IMR-90 (cell line): ENCODE measurements at regions not wholly inside any gene's neighbourhood (a gene's known extent, or its start where the extent isn't known, plus 50 kb on each side); places are given as distances from the start of the nearest gene placed in this dataset.
A peak's percentile ranks its signal among the peaks of the same experiment; 100 is the strongest.

Experiments used
- ATAC-seq: fragments of 200-7000 bp; cut with Tn5 transposase; 2 replicates; pipeline ENCODE4 v1.9.1; 2020; ENCODE audit warnings: low read depth, mild to moderate bottlenecking, moderate library complexity
- BruUV-seq: library from RNA; stranded (reverse); fragments of 400-500 nt; replicated peaks from 2 replicates; lab custom pipeline; 2021; lab: Mats Ljungman, UMichigan
- CTCF ChIA-PET: fragments of 300-600 bp; formaldehyde crosslinking; extraction: SDS; loops from one replicate; lab custom pipeline; 2021; ENCODE audit warnings: antibody characterized with exemption; lab: Yijun Ruan, JAX
- POLR2A ChIA-PET: fragments of 300-600 bp; sonication (Branson Sonifier 250); formaldehyde crosslinking; loops from one replicate; lab custom pipeline; 2022; ENCODE audit warnings: antibody characterized with exemption; ENCODE audit not compliant: unreplicated experiment; lab: Charles Lee
- DNase-seq: peaks from one replicate; pipeline ENCODE4 v3.0.0; 2013
- H2AFZ ChIP-seq: replicated peaks from 2 replicates; pipeline ENCODE3; 2013; ENCODE audit warnings: low read length, mild to moderate bottlenecking; ENCODE audit not compliant: poor library complexity
- H2AK5ac ChIP-seq: 2 replicates; pipeline ENCODE4 v1.6.1; 2013; ENCODE audit warnings: low read depth, low read length, inconsistent platforms
- H2AK9ac ChIP-seq: replicated peaks from 2 replicates; pipeline ENCODE3; 2013; ENCODE audit warnings: mild to moderate bottlenecking, low read depth, low read length, moderate library complexity; ENCODE audit not compliant: poor library complexity
- H2BK120ac ChIP-seq: 2 replicates; pipeline ENCODE4 v1.6.1; 2013; ENCODE audit warnings: low read depth, low read length, inconsistent platforms
- H2BK15ac ChIP-seq: 3 replicates; pipeline ENCODE4 v1.6.1; 2013; ENCODE audit warnings: low read depth, low read length, inconsistent platforms
- H2BK20ac ChIP-seq: 2 replicates; pipeline ENCODE4 v1.6.1; 2013; ENCODE audit warnings: low read depth, mild to moderate bottlenecking, inconsistent platforms, low read length, moderate library complexity
- H2BK5ac ChIP-seq: 2 replicates; pipeline ENCODE4 v1.6.1; 2013; ENCODE audit warnings: mild to moderate bottlenecking, low read depth, low read length, inconsistent platforms; ENCODE audit not compliant: poor library complexity, severe bottlenecking
- H3K14ac ChIP-seq: replicated peaks from 2 replicates; pipeline ENCODE4 v1.6.1; 2013; ENCODE audit warnings: low read depth, low read length, inconsistent platforms
- H3K18ac ChIP-seq: 2 replicates; pipeline ENCODE4 v1.6.1; 2013; ENCODE audit warnings: low read depth, low read length, control low read depth
- H3K23ac ChIP-seq: 2 replicates; pipeline ENCODE4 v1.6.1; 2013; ENCODE audit warnings: low read depth, low read length, inconsistent platforms
- H3K27ac ChIP-seq: 2 replicates; pipeline ENCODE4 v1.5.1; 2013; ENCODE audit warnings: mild to moderate bottlenecking, control low read depth, low read length; ENCODE audit not compliant: insufficient read depth
- H3K27me3 ChIP-seq: 2 replicates; pipeline ENCODE4 v1.6.1; 2013; ENCODE audit warnings: low read length; ENCODE audit not compliant: control insufficient read depth, insufficient read depth
- H3K36me3 ChIP-seq: 2 replicates; pipeline ENCODE4 v1.6.1; 2013; ENCODE audit warnings: low read length, mixed read lengths; ENCODE audit not compliant: control insufficient read depth, insufficient read depth
- H3K4ac ChIP-seq: 2 replicates; pipeline ENCODE4 v1.6.1; 2013; ENCODE audit warnings: low read depth, low read length, inconsistent platforms
- H3K4me1 ChIP-seq: 2 replicates; pipeline ENCODE4 v1.6.1; 2013; ENCODE audit warnings: low read length, mixed read lengths; ENCODE audit not compliant: control insufficient read depth, insufficient read depth
- H3K4me2 ChIP-seq: 2 replicates; pipeline ENCODE4 v1.6.1; 2013; ENCODE audit warnings: low read depth, mild to moderate bottlenecking, control low read depth, low read length, moderate library complexity
- H3K4me3 ChIP-seq: 2 replicates; pipeline ENCODE4 v1.5.1; 2013; ENCODE audit warnings: low read depth, mild to moderate bottlenecking, control low read depth, low read length, moderate library complexity; ENCODE audit not compliant: insufficient read depth
- H3K56ac ChIP-seq: 2 replicates; pipeline ENCODE4 v1.6.1; 2013; ENCODE audit warnings: low read length, inconsistent platforms; ENCODE audit not compliant: insufficient read depth; ENCODE audit errors: extremely low read depth
- H3K79me1 ChIP-seq, 2 experiments: 2 replicates each; pipeline ENCODE4 v1.6.1; 2013; ENCODE audit warnings: low read length in 2 of 2, inconsistent platforms in 1 of 2, low read depth in 1 of 2
- H3K9ac ChIP-seq: 2 replicates; pipeline ENCODE4 v1.6.1; 2013; ENCODE audit warnings: low read depth, low read length, control low read depth
- H3K9me1 ChIP-seq: 2 replicates; pipeline ENCODE4 v1.6.1; 2013; ENCODE audit warnings: low read length, inconsistent platforms; ENCODE audit not compliant: insufficient read depth
- H3K9me3 ChIP-seq: 2 replicates; pipeline ENCODE4 v1.6.1; 2013; ENCODE audit warnings: low read length; ENCODE audit not compliant: control insufficient read depth, insufficient read depth
- H4K20me1 ChIP-seq: 2 replicates; pipeline ENCODE4 v1.6.1; 2013; ENCODE audit warnings: low read length, inconsistent platforms; ENCODE audit not compliant: insufficient read depth
- H4K5ac ChIP-seq: 2 replicates; pipeline ENCODE4 v1.6.1; 2013; ENCODE audit warnings: mild to moderate bottlenecking, low read depth, low read length, control low read depth
- H4K8ac ChIP-seq, 2 experiments: 2 replicates each; pipeline ENCODE4 v1.6.1; 2013; ENCODE audit warnings: low read depth in 2 of 2, low read length in 2 of 2, control low read depth in 1 of 2, inconsistent platforms in 1 of 2
- H4K91ac ChIP-seq: 2 replicates; pipeline ENCODE4 v1.6.1; 2013; ENCODE audit warnings: low read depth, low read length, inconsistent platforms; ENCODE audit not compliant: insufficient read depth
- CHD1 ChIP-seq: IDR thresholded peaks from 2 replicates; pipeline ENCODE4 v1.6.1; 2012; ENCODE audit warnings: low read depth, low read length, improper control_type of control experiment
- ELK1 ChIP-seq: fragments of 150-350 bp; IDR thresholded peaks from 2 replicates; pipeline ENCODE4 v1.6.1; 2016; ENCODE audit warnings: low read depth, mild to moderate bottlenecking, low read length, moderate library complexity, borderline replicate concordance
- MAFK ChIP-seq: IDR thresholded peaks from 2 replicates; pipeline ENCODE4 v1.6.1; 2012; ENCODE audit warnings: low read depth, low read length, improper control_type of control experiment
- POLR2A ChIP-seq: IDR thresholded peaks from 2 replicates; pipeline ENCODE4 v1.6.1; 2012; ENCODE audit warnings: mild to moderate bottlenecking, low read depth, low read length
- RAD21 ChIP-seq: IDR thresholded peaks from 2 replicates; pipeline ENCODE4 v1.6.1; 2012; ENCODE audit warnings: low read length, improper control_type of control experiment
- WGBS, 2 experiments: methylation state at CpG; one replicate each; pipeline versions ENCODE4 v1.1.5 to v1.1.7; 2013; ENCODE audit warnings: missing lambda C conversion rate in 2 of 2; ENCODE audit not compliant: insufficient read length in 1 of 2; ENCODE audit errors: extremely low coverage in 2 of 2; 5-methylcytosine and 5-hydroxymethylcytosine counted together
- dilution Hi-C: fragments of 300-500 bp; cut with HindIII; formaldehyde crosslinking; loops from one replicate; pipeline ENCODE4 v1.14.3; 2018; ENCODE audit warnings: low sequenced_read_pairs; ENCODE audit not compliant: unreplicated experiment
- in situ Hi-C: fragments of 300-500 bp; cut with MboI; formaldehyde crosslinking; loops from 3 replicates; pipeline ENCODE4 v1.14.3; 2019; ENCODE audit warnings: low sequenced_read_pairs, inconsistent platforms, mixed read lengths
- intact Hi-C: fragments of 100-400 bp; cut with micrococcal nuclease; formaldehyde crosslinking; loops from 2 replicates; pipeline ENCODE4 v1.10.0; 2022

- Histone ChIP-seq H3K4me2 (peak overlapping the region; percentile 96), H3K27ac (peak overlapping the region; percentile 61), H2BK5ac (peak overlapping the region; percentile 93), H3K4me3 (peak overlapping the region; percentile 11; the same call in 1 of the 2 replicates), H3K9me3 (no peaks in the 10 kb centered on the region), H2BK15ac (peak overlapping the region; percentile 72; the same call in 2 of the 3 replicates), H2BK120ac (peak overlapping the region; percentile 99), H3K9ac (peak overlapping the region; percentile 82; the same call in 1 of the 2 replicates), H3K9me1 (peaks cover 5% of the 10 kb centered on the region; the same call in 1 of the 2 replicates), H2AK5ac (peak overlapping the region; percentile 52), H2AFZ (no peak overlapping the region), H2BK20ac (peak overlapping the region; percentile 97), H3K23ac (peak overlapping the region; percentile 94), H3K14ac (peak overlapping the region; percentile 89), H4K20me1 (no peaks in the 10 kb centered on the region), H3K4me1 (peaks cover 3% of the 10 kb centered on the region; the same call in 1 of the 2 replicates), H4K91ac (peak overlapping the region; percentile 88), H3K79me1 (peaks cover 5 to 6% of the 10 kb centered on the region in 2 experiments; a peak in 2 of 4 replicates), H3K27me3 (no peaks in the 10 kb centered on the region), H3K56ac (peak overlapping the region; percentile 98), H3K36me3 (no peaks in the 10 kb centered on the region), H3K4ac (peak overlapping the region; percentile 93; the same call in 1 of the 2 replicates), H2AK9ac (no peak overlapping the region), H3K18ac (peak overlapping the region; percentile 97), H4K8ac (peak overlapping the region; percentile 90 to 98), H4K5ac (peak overlapping the region; percentile 95)
- dilution Hi-C loops (no loop called here), in situ Hi-C loops (no loop called here), intact Hi-C loops (loop anchor here (5.0 kb wide), 1 partner anchor 257 kb away; no protein-coding TSS in a partner anchor)
- no TSS peak for BruUV-seq
- DNase-seq (peak; percentile 96), ATAC-seq (peak; percentile 95)
- TF ChIP-seq POLR2A (peak; percentile 23; the same call in 1 of the 2 replicates), CHD1 (no peak), MAFK (peak; percentile 62), RAD21 (0 out of 2 replicates have a peak, but pooled peaks have one; percentile 1), ELK1 (no peak)
- POLR2A ChIA-PET, result no interaction called here
- CTCF ChIA-PET, result interaction anchor here (0.7 to 1.4 kb wide), 3 partner anchors 258 to 1324 kb away, joined by 3 read pairs; no protein-coding TSS in a partner anchor
- WGBS, 2 experiments, result no CpG with 5 or more reads among the region's 7 CpGs
Observed at GRCh38 chr1:98210064-98210463, 289.2 kb upstream of the DPYD start.
